ENCODE measurements at regions not wholly inside any gene's neighbourhood (a gene's known extent, or its start where the extent isn't known, plus 50 kb on each side); places are given as distances from the start of the nearest gene placed in this dataset.

- Mint-ChIP-seq H3K36me3 (no peaks in the 10 kb centered on the region), H3K27me3 (ENCODE audit: low read depth) (no peaks in the 10 kb centered on the region), H3K4me3 (no peak overlapping the region), H3K4me1 (peaks cover 8% of the 10 kb centered on the region), H3K27ac (no peak overlapping the region), H3K9me3 (peaks cover 34% of the 10 kb centered on the region)
- TF ChIP-seq CREB1 (CRISPR knock-in tag; IDR thresholded peaks at IDR 0.05), result no peak
- no peak for TF ChIP-seq ZNF121 (CRISPR knock-in tag; IDR thresholded peaks at IDR 0.05)
- no peak for TF ChIP-seq JUN (CRISPR knock-in tag; IDR thresholded peaks at IDR 0.05)
- no peak for TF ChIP-seq NFYB (CRISPR knock-in tag; conservative IDR thresholded peaks at IDR 0.05; ENCODE audit: low read depth)
- TF ChIP-seq ZNF281 (CRISPR knock-in tag; IDR thresholded peaks at IDR 0.05), result no peak
- no peak for TF ChIP-seq USF2 (CRISPR knock-in tag; IDR thresholded peaks at IDR 0.05)
- no peak for TF ChIP-seq KAT7 (CRISPR knock-in tag; IDR thresholded peaks at IDR 0.05; ENCODE audit: borderline replicate concordance)
- no peak for TF ChIP-seq E2F5 (CRISPR knock-in tag; IDR thresholded peaks at IDR 0.05)
- no peak for TF ChIP-seq ZNF532 (CRISPR knock-in tag; IDR thresholded peaks at IDR 0.05; ENCODE audit: borderline replicate concordance)
- no peak for TF ChIP-seq IRF1 (CRISPR knock-in tag; IDR thresholded peaks at IDR 0.05)
- no peak for TF ChIP-seq NFATC4 (CRISPR knock-in tag; IDR thresholded peaks at IDR 0.05)
- TF ChIP-seq ATF6 (CRISPR knock-in tag; IDR thresholded peaks at IDR 0.05), result no peak
- no peak for TF ChIP-seq NR1H2 (CRISPR knock-in tag; IDR thresholded peaks at IDR 0.05)
- TF ChIP-seq PRRX2 (CRISPR knock-in tag; IDR thresholded peaks at IDR 0.05), result no peak
- no peak for TF ChIP-seq NR2C2 (CRISPR knock-in tag; IDR thresholded peaks at IDR 0.05)
- TF ChIP-seq CBFB (CRISPR knock-in tag; IDR thresholded peaks at IDR 0.05; ENCODE audit: low read depth), result no peak
- TF ChIP-seq RELA (CRISPR knock-in tag; IDR thresholded peaks at IDR 0.05; ENCODE audit: borderline replicate concordance), result no peak
- TF ChIP-seq TP53 (CRISPR knock-in tag; IDR thresholded peaks at IDR 0.05), result no peak
- ChIA-PET CTCF (no interaction called here), POLR2A (no interaction called here)
- ATAC-seq, result no peak
- DNase-seq (ENCODE audit: low spot score), result no peak
Observed at GRCh38 chr6:81979767-81980166, 227.3 kb upstream of the TENT5A start.

All from WTC11 (cell line).